ENCODE measurements at regions not wholly inside any gene's neighbourhood (a gene's known extent, or its start where the extent isn't known, plus 50 kb on each side); places are given as distances from the start of the nearest gene placed in this dataset.

DNA sequence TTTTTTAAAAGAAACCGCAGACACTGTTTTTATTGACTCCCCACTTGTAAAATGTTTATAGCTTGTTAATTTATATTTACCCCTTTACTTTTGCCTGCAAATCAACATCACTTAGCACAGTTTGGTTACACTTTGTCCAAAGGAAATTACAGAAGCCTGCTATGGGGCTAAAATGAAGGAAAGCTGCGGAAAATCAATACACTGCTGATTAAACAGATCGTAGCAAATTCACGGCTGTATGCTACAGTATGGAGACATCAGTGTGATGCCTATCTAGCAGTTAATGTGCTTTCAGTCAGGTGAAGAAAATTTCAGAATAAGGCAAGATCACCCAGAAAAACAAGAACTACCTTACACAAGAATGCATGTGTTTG is 110.0 kb downstream of the FOXG1 start (continued):
- TF ChIP-seq, protein P1, sequence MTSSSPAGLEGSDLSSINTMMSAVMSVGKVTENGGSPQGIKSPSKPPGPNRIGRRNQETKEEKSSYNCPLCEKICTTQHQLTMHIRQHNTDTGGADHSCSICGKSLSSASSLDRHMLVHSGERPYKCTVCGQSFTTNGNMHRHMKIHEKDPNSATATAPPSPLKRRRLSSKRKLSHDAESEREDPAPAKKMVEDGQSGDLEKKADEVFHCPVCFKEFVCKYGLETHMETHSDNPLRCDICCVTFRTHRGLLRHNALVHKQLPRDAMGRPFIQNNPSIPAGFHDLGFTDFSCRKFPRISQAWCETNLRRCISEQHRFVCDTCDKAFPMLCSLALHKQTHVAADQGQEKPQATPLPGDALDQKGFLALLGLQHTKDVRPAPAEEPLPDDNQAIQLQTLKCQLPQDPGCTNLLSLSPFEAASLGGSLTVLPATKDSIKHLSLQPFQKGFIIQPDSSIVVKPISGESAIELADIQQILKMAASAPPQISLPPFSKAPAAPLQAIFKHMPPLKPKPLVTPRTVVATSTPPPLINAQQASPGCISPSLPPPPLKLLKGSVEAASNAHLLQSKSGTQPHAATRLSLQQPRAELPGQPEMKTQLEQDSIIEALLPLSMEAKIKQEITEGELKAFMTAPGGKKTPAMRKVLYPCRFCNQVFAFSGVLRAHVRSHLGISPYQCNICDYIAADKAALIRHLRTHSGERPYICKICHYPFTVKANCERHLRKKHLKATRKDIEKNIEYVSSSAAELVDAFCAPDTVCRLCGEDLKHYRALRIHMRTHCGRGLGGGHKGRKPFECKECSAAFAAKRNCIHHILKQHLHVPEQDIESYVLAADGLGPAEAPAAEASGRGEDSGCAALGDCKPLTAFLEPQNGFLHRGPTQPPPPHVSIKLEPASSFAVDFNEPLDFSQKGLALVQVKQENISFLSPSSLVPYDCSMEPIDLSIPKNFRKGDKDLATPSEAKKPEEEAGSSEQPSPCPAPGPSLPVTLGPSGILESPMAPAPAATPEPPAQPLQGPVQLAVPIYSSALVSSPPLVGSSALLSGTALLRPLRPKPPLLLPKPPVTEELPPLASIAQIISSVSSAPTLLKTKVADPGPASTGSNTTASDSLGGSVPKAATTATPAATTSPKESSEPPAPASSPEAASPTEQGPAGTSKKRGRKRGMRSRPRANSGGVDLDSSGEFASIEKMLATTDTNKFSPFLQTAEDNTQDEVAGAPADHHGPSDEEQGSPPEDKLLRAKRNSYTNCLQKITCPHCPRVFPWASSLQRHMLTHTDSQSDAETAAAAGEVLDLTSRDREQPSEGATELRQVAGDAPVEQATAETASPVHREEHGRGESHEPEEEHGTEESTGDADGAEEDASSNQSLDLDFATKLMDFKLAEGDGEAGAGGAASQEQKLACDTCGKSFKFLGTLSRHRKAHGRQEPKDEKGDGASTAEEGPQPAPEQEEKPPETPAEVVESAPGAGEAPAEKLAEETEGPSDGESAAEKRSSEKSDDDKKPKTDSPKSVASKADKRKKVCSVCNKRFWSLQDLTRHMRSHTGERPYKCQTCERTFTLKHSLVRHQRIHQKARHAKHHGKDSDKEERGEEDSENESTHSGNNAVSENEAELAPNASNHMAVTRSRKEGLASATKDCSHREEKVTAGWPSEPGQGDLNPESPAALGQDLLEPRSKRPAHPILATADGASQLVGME (CRISPR knock-in tag; IDR thresholded peaks at IDR 0.05): no peak
- TF ChIP-seq ZNF445 (CRISPR knock-in tag; IDR thresholded peaks at IDR 0.05; ENCODE audit: low read depth): no peak
- no peak for TF ChIP-seq ZNF766 (CRISPR knock-in tag; conservative IDR thresholded peaks at IDR 0.05)
- TF ChIP-seq, protein P2, sequence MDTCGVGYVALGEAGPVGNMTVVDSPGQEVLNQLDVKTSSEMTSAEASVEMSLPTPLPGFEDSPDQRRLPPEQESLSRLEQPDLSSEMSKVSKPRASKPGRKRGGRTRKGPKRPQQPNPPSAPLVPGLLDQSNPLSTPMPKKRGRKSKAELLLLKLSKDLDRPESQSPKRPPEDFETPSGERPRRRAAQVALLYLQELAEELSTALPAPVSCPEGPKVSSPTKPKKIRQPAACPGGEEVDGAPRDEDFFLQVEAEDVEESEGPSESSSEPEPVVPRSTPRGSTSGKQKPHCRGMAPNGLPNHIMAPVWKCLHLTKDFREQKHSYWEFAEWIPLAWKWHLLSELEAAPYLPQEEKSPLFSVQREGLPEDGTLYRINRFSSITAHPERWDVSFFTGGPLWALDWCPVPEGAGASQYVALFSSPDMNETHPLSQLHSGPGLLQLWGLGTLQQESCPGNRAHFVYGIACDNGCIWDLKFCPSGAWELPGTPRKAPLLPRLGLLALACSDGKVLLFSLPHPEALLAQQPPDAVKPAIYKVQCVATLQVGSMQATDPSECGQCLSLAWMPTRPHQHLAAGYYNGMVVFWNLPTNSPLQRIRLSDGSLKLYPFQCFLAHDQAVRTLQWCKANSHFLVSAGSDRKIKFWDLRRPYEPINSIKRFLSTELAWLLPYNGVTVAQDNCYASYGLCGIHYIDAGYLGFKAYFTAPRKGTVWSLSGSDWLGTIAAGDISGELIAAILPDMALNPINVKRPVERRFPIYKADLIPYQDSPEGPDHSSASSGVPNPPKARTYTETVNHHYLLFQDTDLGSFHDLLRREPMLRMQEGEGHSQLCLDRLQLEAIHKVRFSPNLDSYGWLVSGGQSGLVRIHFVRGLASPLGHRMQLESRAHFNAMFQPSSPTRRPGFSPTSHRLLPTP (IDR thresholded peaks at IDR 0.05; ENCODE audit: borderline replicate concordance, extremely low read depth, insufficient read length): no peak
- TF ChIP-seq, protein P3, sequence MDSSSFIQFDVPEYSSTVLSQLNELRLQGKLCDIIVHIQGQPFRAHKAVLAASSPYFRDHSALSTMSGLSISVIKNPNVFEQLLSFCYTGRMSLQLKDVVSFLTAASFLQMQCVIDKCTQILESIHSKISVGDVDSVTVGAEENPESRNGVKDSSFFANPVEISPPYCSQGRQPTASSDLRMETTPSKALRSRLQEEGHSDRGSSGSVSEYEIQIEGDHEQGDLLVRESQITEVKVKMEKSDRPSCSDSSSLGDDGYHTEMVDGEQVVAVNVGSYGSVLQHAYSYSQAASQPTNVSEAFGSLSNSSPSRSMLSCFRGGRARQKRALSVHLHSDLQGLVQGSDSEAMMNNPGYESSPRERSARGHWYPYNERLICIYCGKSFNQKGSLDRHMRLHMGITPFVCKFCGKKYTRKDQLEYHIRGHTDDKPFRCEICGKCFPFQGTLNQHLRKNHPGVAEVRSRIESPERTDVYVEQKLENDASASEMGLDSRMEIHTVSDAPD (CRISPR knock-in tag; IDR thresholded peaks at IDR 0.05): no peak
- TF ChIP-seq MYC (IDR thresholded peaks at IDR 0.05; ENCODE audit: low read depth, low read length): no peak
- TF ChIP-seq MYC (CRISPR knock-in tag; IDR thresholded peaks at IDR 0.05; ENCODE audit: borderline replicate concordance, low read depth): no peak
- TF ChIP-seq, protein P4, sequence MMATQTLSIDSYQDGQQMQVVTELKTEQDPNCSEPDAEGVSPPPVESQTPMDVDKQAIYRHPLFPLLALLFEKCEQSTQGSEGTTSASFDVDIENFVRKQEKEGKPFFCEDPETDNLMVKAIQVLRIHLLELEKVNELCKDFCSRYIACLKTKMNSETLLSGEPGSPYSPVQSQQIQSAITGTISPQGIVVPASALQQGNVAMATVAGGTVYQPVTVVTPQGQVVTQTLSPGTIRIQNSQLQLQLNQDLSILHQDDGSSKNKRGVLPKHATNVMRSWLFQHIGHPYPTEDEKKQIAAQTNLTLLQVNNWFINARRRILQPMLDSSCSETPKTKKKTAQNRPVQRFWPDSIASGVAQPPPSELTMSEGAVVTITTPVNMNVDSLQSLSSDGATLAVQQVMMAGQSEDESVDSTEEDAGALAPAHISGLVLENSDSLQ (IDR thresholded peaks at IDR 0.05): no peak
- no peak for TF ChIP-seq ETS2 (tag; IDR thresholded peaks at IDR 0.05; ENCODE audit: borderline replicate concordance, poor library complexity, severe bottlenecking)
- TF ChIP-seq, protein P5, sequence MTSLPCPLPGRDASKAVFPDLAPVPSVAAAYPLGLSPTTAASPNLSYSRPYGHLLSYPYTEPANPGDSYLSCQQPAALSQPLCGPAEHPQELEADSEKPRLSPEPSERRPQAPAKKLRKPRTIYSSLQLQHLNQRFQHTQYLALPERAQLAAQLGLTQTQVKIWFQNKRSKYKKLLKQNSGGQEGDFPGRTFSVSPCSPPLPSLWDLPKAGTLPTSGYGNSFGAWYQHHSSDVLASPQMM (CRISPR knock-in tag; IDR thresholded peaks at IDR 0.05): no peak
- TF ChIP-seq, protein P6, sequence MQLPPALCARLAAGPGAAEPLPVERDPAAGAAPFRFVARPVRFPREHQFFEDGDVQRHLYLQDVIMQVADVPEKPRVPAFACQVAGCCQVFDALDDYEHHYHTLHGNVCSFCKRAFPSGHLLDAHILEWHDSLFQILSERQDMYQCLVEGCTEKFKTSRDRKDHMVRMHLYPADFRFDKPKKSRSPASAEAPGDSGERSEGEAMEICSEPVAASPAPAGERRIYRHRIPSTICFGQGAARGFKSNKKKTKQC (CRISPR knock-in tag; IDR thresholded peaks at IDR 0.05): no peak
